HEK293T (cell line): ENCODE measurements at regions not wholly inside any gene's neighbourhood (a gene's known extent, or its start where the extent isn't known, plus 50 kb on each side); places are given as distances from the start of the nearest gene placed in this dataset.
"Not testable (repeated sequence)": the region's sequence is repeated elsewhere in the genome, so short reads cannot be mapped to it uniquely, and the experiment has no call there.

Source experiments
- CTCF ChIA-PET: fragments of 350-600 bp; formaldehyde crosslinking; extraction: SDS; loops from one replicate; lab custom pipeline; 2021; ENCODE audit warnings: antibody characterized with exemption, inconsistent platforms; lab: Yijun Ruan, JAX
- POLR2A ChIA-PET: fragments of 350-600 bp; formaldehyde crosslinking; extraction: SDS; loops from one replicate; lab custom pipeline; 2020; ENCODE audit warnings: antibody characterized with exemption, inconsistent platforms; lab: Yijun Ruan, JAX
- DNase-seq: peaks from one replicate; pipeline ENCODE4 v3.0.0; 2012; ENCODE audit warnings: mixed read lengths; ENCODE audit errors: extremely low spot score
- ARNT ChIP-seq: fragments of 450-650 bp; IDR thresholded peaks from 2 replicates; pipeline ENCODE4 v1.6.1; 2017; ENCODE audit warnings: mild to moderate bottlenecking
- BHLHE40 ChIP-seq: fragments of 450-650 bp; IDR thresholded peaks from 2 replicates; pipeline ENCODE4 v1.6.1; 2016; ENCODE audit warnings: mild to moderate bottlenecking, moderate library complexity, borderline replicate concordance
- CTBP1 ChIP-seq: fragments of 450-650 bp; IDR thresholded peaks from 2 replicates; pipeline ENCODE4 v1.6.1; 2016; ENCODE audit warnings: borderline replicate concordance
- ELF4 ChIP-seq: fragments of 450-650 bp; IDR thresholded peaks from 2 replicates; pipeline ENCODE4 v1.6.1; 2017; ENCODE audit warnings: antibody characterized with exemption
- FOXA1 ChIP-seq: fragments of 450-650 bp; IDR thresholded peaks from 2 replicates; pipeline ENCODE4 v1.6.1; 2016; ENCODE audit warnings: mild to moderate bottlenecking
- FOXK2 ChIP-seq: fragments of 450-650 bp; IDR thresholded peaks from 2 replicates; pipeline ENCODE4 v1.6.1; 2016; ENCODE audit warnings: mild to moderate bottlenecking
- FOXM1 ChIP-seq: fragments of 450-650 bp; IDR thresholded peaks from 2 replicates; pipeline ENCODE4 v1.6.1; 2017; ENCODE audit warnings: mild to moderate bottlenecking, borderline replicate concordance
- HDGF ChIP-seq: fragments of 450-650 bp; IDR thresholded peaks from 2 replicates; pipeline ENCODE4 v1.6.1; 2017; ENCODE audit warnings: antibody characterized with exemption, borderline replicate concordance
- L3MBTL2 ChIP-seq: fragments of 450-650 bp; conservative IDR thresholded peaks from 2 replicates; pipeline ENCODE4 v1.6.1; 2016; ENCODE audit warnings: mild to moderate bottlenecking
- LEF1 ChIP-seq: fragments of 450-650 bp; IDR thresholded peaks from 2 replicates; pipeline ENCODE4 v1.6.1; 2017; ENCODE audit warnings: mild to moderate bottlenecking, borderline replicate concordance
- NFRKB ChIP-seq: fragments of 450-650 bp; IDR thresholded peaks from 2 replicates; pipeline ENCODE4 v1.6.1; 2016; ENCODE audit warnings: mild to moderate bottlenecking, moderate library complexity
- PKNOX1 ChIP-seq: fragments of 450-650 bp; IDR thresholded peaks from 2 replicates; pipeline ENCODE4 v1.6.1; 2016
- SP1 ChIP-seq: fragments of 450-650 bp; IDR thresholded peaks from 2 replicates; pipeline ENCODE4 v1.6.1; 2017
- SUZ12 ChIP-seq: fragments of 450-650 bp; IDR thresholded peaks from 2 replicates; pipeline ENCODE4 v1.6.1; 2016; ENCODE audit warnings: mild to moderate bottlenecking
- TARDBP ChIP-seq: fragments of 450-650 bp; IDR thresholded peaks from 2 replicates; pipeline ENCODE4 v1.6.1; 2016
- ZNF384 ChIP-seq: fragments of 450-650 bp; IDR thresholded peaks from 2 replicates; pipeline ENCODE4 v1.6.1; 2016

- ChIA-PET CTCF (no interaction called here), POLR2A (no interaction called here)
- no peak for TF ChIP-seq ELF4
- no peak for TF ChIP-seq PKNOX1
- no peak for TF ChIP-seq FOXK2
- no peak for TF ChIP-seq LEF1
- no peak for TF ChIP-seq SUZ12
- TF ChIP-seq FOXM1: no peak
- no peak for TF ChIP-seq SP1
- TF ChIP-seq HDGF: no peak
- TF ChIP-seq BHLHE40: no peak
- no peak for TF ChIP-seq ARNT
- TF ChIP-seq NFRKB: no peak
- DNase-seq: no peak
Observed at GRCh38 chr11:47928426-47928825, 51.9 kb upstream of the PTPRJ start.

- CTCF ChIA-PET: interaction anchor here (1.3 kb wide), 1 partner anchor 10 kb away, joined by 4 read pairs; no protein-coding TSS in a partner anchor
- no peak for TF ChIP-seq L3MBTL2
- TF ChIP-seq LEF1: no peak
- TF ChIP-seq FOXA1: no peak
- TF ChIP-seq NFRKB: no peak
- no peak for TF ChIP-seq HDGF
- TF ChIP-seq FOXK2: no peak
- no peak for TF ChIP-seq CTBP1
- no peak for TF ChIP-seq BHLHE40
- TF ChIP-seq ELF4: no peak
- no peak for TF ChIP-seq ZNF384
- no peak for TF ChIP-seq SUZ12
- TF ChIP-seq TARDBP: no peak
- no peak for TF ChIP-seq FOXM1
- no peak for DNase-seq
- POLR2A ChIA-PET: no interaction called here
Observed at GRCh38 chr11:47924184-47924691, 56.1 kb upstream of the PTPRJ start.

- no peak for TF ChIP-seq SP1
- TF ChIP-seq BHLHE40: no peak
- TF ChIP-seq TARDBP: no peak
- no peak for TF ChIP-seq FOXA1
- no peak for TF ChIP-seq ELF4
- no peak for TF ChIP-seq NFRKB
- no peak for TF ChIP-seq PKNOX1
- no peak for TF ChIP-seq SUZ12
- TF ChIP-seq ZNF384: no peak
- no peak for TF ChIP-seq HDGF
- no peak for TF ChIP-seq L3MBTL2
- no peak for TF ChIP-seq CTBP1
- no peak for TF ChIP-seq FOXM1
- no peak for TF ChIP-seq ARNT
- no peak for TF ChIP-seq FOXK2
- ChIA-PET POLR2A (no interaction called here), CTCF (interaction anchor here (1.3 kb wide), 1 partner anchor 11 kb away, joined by 4 read pairs; no protein-coding TSS in a partner anchor)
- DNase-seq: no peak
Observed at GRCh38 chr11:47923667-47924066, 56.7 kb upstream of the PTPRJ start.

- POLR2A ChIA-PET, CTCF ChIA-PET, DNase-seq: not testable (repeated sequence)
Observed at GRCh38 chr11:47921080-47921555, 59.2 kb upstream of the PTPRJ start.

GRCh38 chr11:47918882-47919495 is 61.4 kb upstream of the PTPRJ start:
- CTCF ChIA-PET: no interaction called here
- no peak for TF ChIP-seq HDGF
- TF ChIP-seq FOXK2: no peak
- no peak for TF ChIP-seq TARDBP
- TF ChIP-seq L3MBTL2: no peak
- no peak for TF ChIP-seq ELF4
- TF ChIP-seq PKNOX1: no peak
- no peak for TF ChIP-seq BHLHE40
- no peak for TF ChIP-seq NFRKB
- no peak for TF ChIP-seq SUZ12
- TF ChIP-seq FOXM1: no peak
- no peak for TF ChIP-seq LEF1
- TF ChIP-seq CTBP1: no peak
- no peak for TF ChIP-seq ZNF384
- no peak for TF ChIP-seq FOXA1
- TF ChIP-seq ARNT: no peak
- TF ChIP-seq SP1: no peak
- DNase-seq: no peak
- POLR2A ChIA-PET: no interaction called here

GRCh38 chr11:47918370-47918690 is 62.0 kb upstream of the PTPRJ start:
- ChIA-PET POLR2A (no interaction called here), CTCF (interaction anchor here (1.0 kb wide), 1 partner anchor 16 kb away, joined by 3 read pairs; no protein-coding TSS in a partner anchor)
- no peak for DNase-seq
- TF ChIP-seq NFRKB (no peak), ELF4 (no peak), FOXA1 (no peak), ZNF384 (no peak), PKNOX1 (no peak), CTBP1 (no peak), LEF1 (no peak), TARDBP (no peak), SP1 (no peak), SUZ12 (no peak), FOXK2 (no peak)
